ENCODE measurements at regions not wholly inside any gene's neighbourhood (a gene's known extent, or its start where the extent isn't known, plus 50 kb on each side); places are given as distances from the start of the nearest gene placed in this dataset.

DNA sequence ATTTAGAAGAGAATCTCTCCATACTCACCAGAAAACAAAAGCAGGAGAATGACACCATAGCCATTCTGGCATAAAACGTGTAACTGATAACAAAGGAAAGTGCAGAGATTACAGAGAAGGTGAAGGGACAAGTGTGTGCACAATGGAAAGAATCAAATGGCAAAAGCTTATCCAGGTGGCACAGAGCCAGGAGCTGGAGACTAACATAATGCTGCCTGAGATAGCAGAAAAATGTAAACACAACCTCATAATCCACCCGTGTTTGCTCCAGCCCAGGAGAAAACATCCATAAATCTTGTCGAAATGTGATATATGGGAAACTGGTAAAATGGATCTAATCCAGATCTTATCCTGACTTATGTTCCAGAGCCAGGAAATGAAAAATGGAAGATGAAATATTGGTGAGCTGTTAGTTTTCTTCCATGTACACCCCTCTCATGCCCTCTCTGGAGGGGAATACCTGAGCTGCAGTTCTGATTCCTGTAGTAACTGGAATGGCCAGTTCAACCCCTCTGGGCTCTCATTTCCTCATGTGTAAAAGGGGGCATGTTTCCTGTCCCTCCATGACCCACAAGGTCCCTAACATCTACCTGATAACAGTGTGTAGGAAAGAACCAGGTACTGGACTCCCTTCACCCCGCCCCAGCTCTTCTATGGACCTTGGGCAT, 212.3 kb upstream of the DAPK1 start:
- no peak overlapping the region for H3K4me2 ChIP-seq (ENCODE audit: low read length)
- H4K12ac ChIP-seq (ENCODE audit: low read depth, low read length) = no peak overlapping the region
- H2BK5ac ChIP-seq (ENCODE audit: low read depth, low read length, poor library complexity) = no peak overlapping the region
- H2BK120ac ChIP-seq (ENCODE audit: insufficient read depth, low read length, poor library complexity) = no peak overlapping the region
- no peak overlapping the region for H2AFZ ChIP-seq (ENCODE audit: insufficient read depth, low read length, poor library complexity)
- H3K79me2 ChIP-seq (ENCODE audit: control insufficient read depth, insufficient read depth, low read length, poor library complexity) = no peaks in the 10 kb centered on the region
- no peaks in the 10 kb centered on the region for H3K27me3 ChIP-seq (ENCODE audit: insufficient read depth, low read length)
- H3K23ac ChIP-seq (ENCODE audit: low read length) = no peak overlapping the region
- no peak overlapping the region for H3K4ac ChIP-seq (ENCODE audit: low read depth, low read length)
- H3K18ac ChIP-seq (ENCODE audit: low read length) = no peak overlapping the region
- H4K91ac ChIP-seq (ENCODE audit: low read depth, low read length) = no peak overlapping the region
- H2AK5ac ChIP-seq (ENCODE audit: low read length) = no peak overlapping the region
- H3K9ac ChIP-seq (ENCODE audit: low read length) = no peak overlapping the region
- H2BK12ac ChIP-seq (ENCODE audit: low read length) = no peak overlapping the region
- no peak overlapping the region for H4K8ac ChIP-seq (ENCODE audit: low read depth, low read length)
- no peak overlapping the region for H3K27ac ChIP-seq (ENCODE audit: low read depth, low read length)
- no peaks in the 10 kb centered on the region for H3K9me3 ChIP-seq (ENCODE audit: insufficient read depth, low read depth, low read length)
- H3K36me3 ChIP-seq (ENCODE audit: control insufficient read depth in 1 of 2, insufficient read depth in 2 of 2, low read length in 2 of 2) = no peaks in the 10 kb centered on the region
- H3K79me1 ChIP-seq (ENCODE audit: low read length) = peaks cover 2% of the 10 kb centered on the region
- no CpG with 5 or more reads among the region's 4 CpGs for WGBS (ENCODE audit: extremely low coverage, insufficient coverage, insufficient read length)
- DNase-seq = no peak
- H3K4me3 ChIP-seq (ENCODE audit: low read depth, low read length) = no peak overlapping the region
- peaks cover 0 to 7% of the 10 kb centered on the region in 2 experiments for H3K4me1 ChIP-seq (ENCODE audit: control insufficient read depth in 1 of 2, insufficient read depth in 2 of 2, low read length in 2 of 2)
- H3K14ac ChIP-seq (ENCODE audit: low read length) = no peak overlapping the region

DNA sequence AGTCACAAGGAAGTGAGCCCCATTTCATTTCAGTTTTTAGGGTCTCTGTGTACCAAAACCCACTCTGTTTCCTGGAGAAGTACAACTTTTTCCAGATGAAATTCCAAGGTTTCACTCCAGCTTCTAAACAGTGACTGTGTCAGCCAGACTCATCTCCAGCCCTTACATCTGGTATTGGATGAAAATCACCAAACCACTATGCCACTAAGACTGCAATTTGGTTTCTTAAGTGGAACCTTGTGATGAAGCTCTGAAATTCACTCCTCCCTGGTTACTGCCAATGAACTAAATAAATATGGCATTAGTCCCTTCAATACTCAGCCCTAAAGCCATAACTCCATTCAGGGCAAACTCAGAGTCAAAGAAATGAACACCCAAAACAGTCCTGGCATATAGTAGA, 211.2 kb upstream of the DAPK1 start:
- Histone ChIP-seq H2BK12ac (ENCODE audit: low read length) (no peak overlapping the region), H3K79me2 (ENCODE audit: control insufficient read depth, insufficient read depth, low read length, poor library complexity) (no peaks in the 10 kb centered on the region), H3K4ac (ENCODE audit: low read depth, low read length) (no peak overlapping the region), H3K79me1 (ENCODE audit: low read length) (peaks cover 2% of the 10 kb centered on the region), H3K23ac (ENCODE audit: low read length) (no peak overlapping the region), H3K4me1 (ENCODE audit: control insufficient read depth in 1 of 2, insufficient read depth in 2 of 2, low read length in 2 of 2) (peaks cover 0 to 7% of the 10 kb centered on the region in 2 experiments), H4K8ac (ENCODE audit: low read depth, low read length) (no peak overlapping the region), H3K4me3 (ENCODE audit: low read depth, low read length) (no peak overlapping the region), H3K27me3 (ENCODE audit: insufficient read depth, low read length) (no peaks in the 10 kb centered on the region), H3K27ac (ENCODE audit: low read depth, low read length) (no peak overlapping the region), H2AFZ (ENCODE audit: insufficient read depth, low read length, poor library complexity) (no peak overlapping the region), H4K91ac (ENCODE audit: low read depth, low read length) (no peak overlapping the region), H3K36me3 (ENCODE audit: control insufficient read depth in 1 of 2, insufficient read depth in 2 of 2, low read length in 2 of 2) (no peaks in the 10 kb centered on the region), H4K12ac (ENCODE audit: low read depth, low read length) (no peak overlapping the region), H3K18ac (ENCODE audit: low read length) (no peak overlapping the region), H3K4me2 (ENCODE audit: low read length) (no peak overlapping the region), H3K9ac (ENCODE audit: low read length) (no peak overlapping the region), H3K9me3 (ENCODE audit: insufficient read depth, low read depth, low read length) (no peaks in the 10 kb centered on the region), H2BK5ac (ENCODE audit: low read depth, low read length, poor library complexity) (no peak overlapping the region), H2BK120ac (ENCODE audit: insufficient read depth, low read length, poor library complexity) (no peak overlapping the region), H2AK5ac (ENCODE audit: low read length) (no peak overlapping the region), H3K14ac (ENCODE audit: low read length) (no peak overlapping the region)
- DNase-seq = no peak

GRCh38 chr9:87290241-87291052, 207.2 kb upstream of the DAPK1 start:
- no peak overlapping the region for H2AFZ ChIP-seq (ENCODE audit: insufficient read depth, low read length, poor library complexity)
- H2BK12ac ChIP-seq (ENCODE audit: low read length) = no peak overlapping the region
- no peaks in the 10 kb centered on the region for H3K79me1 ChIP-seq (ENCODE audit: low read length)
- H3K14ac ChIP-seq (ENCODE audit: low read length) = no peak overlapping the region
- no peaks in the 10 kb centered on the region for H3K27me3 ChIP-seq (ENCODE audit: insufficient read depth, low read length)
- H4K8ac ChIP-seq (ENCODE audit: low read depth, low read length) = no peak overlapping the region
- no peak overlapping the region for H4K12ac ChIP-seq (ENCODE audit: low read depth, low read length)
- H3K36me3 ChIP-seq (ENCODE audit: control insufficient read depth in 1 of 2, insufficient read depth in 2 of 2, low read length in 2 of 2) = no peaks in the 10 kb centered on the region
- no peaks in the 10 kb centered on the region for H3K9me3 ChIP-seq (ENCODE audit: insufficient read depth, low read depth, low read length)
- H3K9ac ChIP-seq (ENCODE audit: low read length) = no peak overlapping the region
- H3K4ac ChIP-seq (ENCODE audit: low read depth, low read length) = no peak overlapping the region
- H4K91ac ChIP-seq (ENCODE audit: low read depth, low read length) = no peak overlapping the region
- no peaks in the 10 kb centered on the region for H3K79me2 ChIP-seq (ENCODE audit: control insufficient read depth, insufficient read depth, low read length, poor library complexity)
- no peak overlapping the region for H2BK5ac ChIP-seq (ENCODE audit: low read depth, low read length, poor library complexity)
- H2BK120ac ChIP-seq (ENCODE audit: insufficient read depth, low read length, poor library complexity) = no peak overlapping the region
- no peak overlapping the region for H3K4me3 ChIP-seq (ENCODE audit: low read depth, low read length)
- DNase-seq = peak in 1 of 2 donors; percentile 56
- no peak overlapping the region for H3K18ac ChIP-seq (ENCODE audit: low read length)
- H3K4me2 ChIP-seq (ENCODE audit: low read length) = no peak overlapping the region
- no peak overlapping the region for H3K23ac ChIP-seq (ENCODE audit: low read length)
- no peak overlapping the region for H3K27ac ChIP-seq (ENCODE audit: low read depth, low read length)
- no CpG with 5 or more reads among the region's 4 CpGs for WGBS (ENCODE audit: extremely low coverage, insufficient coverage, insufficient read length)
- no peak overlapping the region for H2AK5ac ChIP-seq (ENCODE audit: low read length)
- H3K4me1 ChIP-seq (ENCODE audit: control insufficient read depth in 1 of 2, insufficient read depth in 2 of 2, low read length in 2 of 2) = peaks cover 0 to 4% of the 10 kb centered on the region in 2 experiments

- no CpG with 5 or more reads among the region's 2 CpGs for WGBS (ENCODE audit: extremely low coverage, insufficient coverage, insufficient read length)
These were observed 205.0 kb upstream of the DAPK1 start for GRCh38 chr9:87292449-87293191.

More at GRCh38 chr9:87292449-87293191, 205.0 kb upstream of the DAPK1 start:
- no peak overlapping the region for H3K23ac ChIP-seq (ENCODE audit: low read length)
- H2AFZ ChIP-seq (ENCODE audit: insufficient read depth, low read length, poor library complexity) = no peak overlapping the region
- H3K4me1 ChIP-seq (ENCODE audit: control insufficient read depth in 1 of 2, insufficient read depth in 2 of 2, low read length in 2 of 2) = no peaks in the 10 kb centered on the region
- no peak overlapping the region for H4K8ac ChIP-seq (ENCODE audit: low read depth, low read length)
- H3K9ac ChIP-seq (ENCODE audit: low read length) = no peak overlapping the region
- no peak overlapping the region for H3K18ac ChIP-seq (ENCODE audit: low read length)
- no peak overlapping the region for H2BK12ac ChIP-seq (ENCODE audit: low read length)
- no peaks in the 10 kb centered on the region for H3K27me3 ChIP-seq (ENCODE audit: insufficient read depth, low read length)
- no peak overlapping the region for H4K12ac ChIP-seq (ENCODE audit: low read depth, low read length)
- DNase-seq = peak in 1 of 2 donors; percentile 21
- no peak overlapping the region for H3K4me2 ChIP-seq (ENCODE audit: low read length)
- no peak overlapping the region for H2BK5ac ChIP-seq (ENCODE audit: low read depth, low read length, poor library complexity)
- H4K91ac ChIP-seq (ENCODE audit: low read depth, low read length) = no peak overlapping the region
- no peaks in the 10 kb centered on the region for H3K9me3 ChIP-seq (ENCODE audit: insufficient read depth, low read depth, low read length)
- H3K14ac ChIP-seq (ENCODE audit: low read length) = no peak overlapping the region
- H3K27ac ChIP-seq (ENCODE audit: low read depth, low read length) = no peak overlapping the region
- H2BK120ac ChIP-seq (ENCODE audit: insufficient read depth, low read length, poor library complexity) = no peak overlapping the region
- no peaks in the 10 kb centered on the region for H3K36me3 ChIP-seq (ENCODE audit: control insufficient read depth in 1 of 2, insufficient read depth in 2 of 2, low read length in 2 of 2)
- no peak overlapping the region for H2AK5ac ChIP-seq (ENCODE audit: low read length)
- no peak overlapping the region for H3K4ac ChIP-seq (ENCODE audit: low read depth, low read length)
- H3K79me1 ChIP-seq (ENCODE audit: low read length) = no peaks in the 10 kb centered on the region
- no peak overlapping the region for H3K4me3 ChIP-seq (ENCODE audit: low read depth, low read length)
- H3K79me2 ChIP-seq (ENCODE audit: control insufficient read depth, insufficient read depth, low read length, poor library complexity) = no peaks in the 10 kb centered on the region
